ENCODE measurements at regions not wholly inside any gene's neighbourhood (a gene's known extent, or its start where the extent isn't known, plus 50 kb on each side); places are given as distances from the start of the nearest gene placed in this dataset.

DNA sequence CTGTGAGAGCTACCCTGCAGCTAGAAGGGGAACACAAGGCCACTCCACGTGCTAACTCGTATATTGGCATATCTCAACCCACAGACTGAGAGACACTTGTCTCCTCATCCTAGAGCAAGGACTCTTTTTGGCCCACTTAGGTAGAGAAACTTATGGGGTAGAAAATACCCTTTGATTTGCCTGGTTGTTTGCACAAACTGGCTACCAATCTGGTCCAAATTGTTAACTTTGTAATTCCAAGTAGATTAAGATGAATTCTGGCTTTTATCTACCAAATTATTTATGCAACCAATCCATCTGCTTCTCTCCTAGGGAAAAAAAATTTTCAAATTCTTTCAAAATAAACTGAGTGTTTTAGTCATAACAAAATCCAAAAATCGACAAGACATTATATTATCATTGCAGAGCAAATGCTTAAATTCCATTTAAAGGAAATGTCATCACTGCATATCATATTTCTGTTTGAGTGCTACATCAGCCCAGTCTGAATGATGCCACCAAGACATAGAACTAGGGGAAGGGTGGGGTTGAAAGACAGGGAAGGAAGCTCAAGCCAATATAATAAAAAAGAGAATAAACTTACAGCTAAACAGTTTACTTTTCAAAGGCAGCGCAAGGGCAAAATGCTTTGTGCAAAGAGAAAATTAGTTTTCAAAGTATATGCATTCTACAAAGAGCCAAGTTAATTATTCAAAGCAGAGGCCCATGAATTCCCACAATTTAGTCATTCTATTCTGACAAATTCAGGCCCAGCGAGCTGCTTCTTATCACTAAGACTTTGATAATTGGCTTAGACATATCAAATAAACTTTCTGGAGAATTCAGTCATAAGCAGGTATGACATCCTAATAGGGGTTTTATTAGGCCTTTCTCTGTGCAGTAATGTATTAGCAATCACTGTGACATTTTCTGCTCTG lies 198.0 kb downstream of the CAAP1 start:
- TF ChIP-seq, protein P1, sequence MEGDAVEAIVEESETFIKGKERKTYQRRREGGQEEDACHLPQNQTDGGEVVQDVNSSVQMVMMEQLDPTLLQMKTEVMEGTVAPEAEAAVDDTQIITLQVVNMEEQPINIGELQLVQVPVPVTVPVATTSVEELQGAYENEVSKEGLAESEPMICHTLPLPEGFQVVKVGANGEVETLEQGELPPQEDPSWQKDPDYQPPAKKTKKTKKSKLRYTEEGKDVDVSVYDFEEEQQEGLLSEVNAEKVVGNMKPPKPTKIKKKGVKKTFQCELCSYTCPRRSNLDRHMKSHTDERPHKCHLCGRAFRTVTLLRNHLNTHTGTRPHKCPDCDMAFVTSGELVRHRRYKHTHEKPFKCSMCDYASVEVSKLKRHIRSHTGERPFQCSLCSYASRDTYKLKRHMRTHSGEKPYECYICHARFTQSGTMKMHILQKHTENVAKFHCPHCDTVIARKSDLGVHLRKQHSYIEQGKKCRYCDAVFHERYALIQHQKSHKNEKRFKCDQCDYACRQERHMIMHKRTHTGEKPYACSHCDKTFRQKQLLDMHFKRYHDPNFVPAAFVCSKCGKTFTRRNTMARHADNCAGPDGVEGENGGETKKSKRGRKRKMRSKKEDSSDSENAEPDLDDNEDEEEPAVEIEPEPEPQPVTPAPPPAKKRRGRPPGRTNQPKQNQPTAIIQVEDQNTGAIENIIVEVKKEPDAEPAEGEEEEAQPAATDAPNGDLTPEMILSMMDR (IDR thresholded peaks at IDR 0.05), result no peak

DNA sequence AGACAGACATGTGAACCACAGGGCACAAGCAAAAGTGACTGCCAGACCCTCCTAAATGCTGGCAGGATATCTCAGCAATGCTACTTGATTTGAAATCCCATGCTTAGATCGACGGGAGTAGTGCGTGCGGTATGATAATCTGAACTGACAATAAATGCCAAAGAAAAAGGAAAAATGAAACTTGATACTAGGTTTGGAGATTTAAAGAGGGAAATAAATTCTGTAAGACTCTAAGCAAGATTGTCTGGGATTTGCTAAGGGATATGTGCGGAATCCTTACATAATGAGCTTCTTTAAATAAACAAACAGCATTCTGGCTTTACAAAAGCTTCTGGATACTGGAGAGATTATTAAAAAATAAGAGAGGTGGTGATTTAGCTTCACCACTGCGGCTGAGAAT lies 203.6 kb downstream of the CAAP1 start:
- TF ChIP-seq, protein P1 (IDR thresholded peaks at IDR 0.05), result no peak

DNA sequence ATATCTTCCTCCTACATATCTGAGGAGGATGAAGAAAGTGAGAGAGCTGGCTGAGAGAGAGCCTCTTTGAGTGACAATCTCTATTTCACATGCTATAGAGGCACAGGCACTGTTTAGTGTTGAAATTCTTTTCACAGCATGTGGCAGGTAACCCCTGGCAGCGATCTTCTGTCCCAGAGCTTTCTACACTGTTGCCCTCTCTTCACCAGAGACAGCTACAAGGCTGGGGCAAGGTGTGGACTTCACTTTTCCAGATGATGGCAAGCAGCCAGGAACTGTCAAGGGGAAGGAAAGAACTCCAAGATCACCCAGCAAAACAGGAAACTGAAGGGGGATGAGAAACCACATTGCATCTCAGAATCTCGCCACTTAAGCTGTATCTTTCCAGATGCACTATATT lies 205.2 kb downstream of the CAAP1 start:
- TF ChIP-seq, protein P1 (IDR thresholded peaks at IDR 0.05), result no peak

DNA sequence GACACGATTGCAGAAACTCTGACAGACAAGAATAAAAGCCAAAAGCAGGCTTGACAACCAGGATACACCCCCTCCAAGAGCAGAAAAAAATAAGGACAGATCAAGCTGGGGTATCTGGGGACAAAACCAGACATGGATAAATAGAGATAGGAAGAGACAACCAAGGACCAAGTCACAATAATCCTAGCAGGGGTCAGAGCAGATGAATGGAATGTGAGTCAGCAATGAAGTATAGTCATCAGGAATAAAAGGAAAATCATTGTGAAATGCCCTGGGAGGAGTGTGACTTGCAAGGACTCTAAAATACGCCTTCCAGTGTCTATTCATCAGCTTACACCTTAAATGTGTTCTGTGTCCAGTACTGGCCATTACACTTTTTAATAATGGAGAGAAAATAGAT lies 206.8 kb downstream of the CAAP1 start:
- TF ChIP-seq, protein P1 (IDR thresholded peaks at IDR 0.05), result no peak

DNA sequence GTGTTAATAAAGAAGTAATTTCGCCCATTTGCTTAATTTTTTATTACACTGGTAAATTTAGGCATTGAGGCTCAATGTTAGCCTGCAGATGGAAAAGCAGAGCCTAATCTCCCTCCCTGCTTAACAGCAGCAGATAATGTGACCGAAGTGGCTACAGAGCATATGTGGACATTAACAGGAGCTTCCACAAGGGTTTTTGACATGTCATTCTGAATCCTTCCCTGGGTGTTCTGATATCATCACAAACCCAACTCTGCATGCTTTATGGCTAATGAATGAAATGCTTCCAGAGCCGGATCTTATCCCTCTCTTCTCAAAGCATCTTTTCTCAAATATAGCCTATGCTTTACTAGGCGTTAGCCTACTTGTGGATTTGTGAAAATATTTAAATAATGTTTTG lies 208.6 kb downstream of the CAAP1 start:
- TF ChIP-seq, protein P1 (IDR thresholded peaks at IDR 0.05), result no peak

DNA sequence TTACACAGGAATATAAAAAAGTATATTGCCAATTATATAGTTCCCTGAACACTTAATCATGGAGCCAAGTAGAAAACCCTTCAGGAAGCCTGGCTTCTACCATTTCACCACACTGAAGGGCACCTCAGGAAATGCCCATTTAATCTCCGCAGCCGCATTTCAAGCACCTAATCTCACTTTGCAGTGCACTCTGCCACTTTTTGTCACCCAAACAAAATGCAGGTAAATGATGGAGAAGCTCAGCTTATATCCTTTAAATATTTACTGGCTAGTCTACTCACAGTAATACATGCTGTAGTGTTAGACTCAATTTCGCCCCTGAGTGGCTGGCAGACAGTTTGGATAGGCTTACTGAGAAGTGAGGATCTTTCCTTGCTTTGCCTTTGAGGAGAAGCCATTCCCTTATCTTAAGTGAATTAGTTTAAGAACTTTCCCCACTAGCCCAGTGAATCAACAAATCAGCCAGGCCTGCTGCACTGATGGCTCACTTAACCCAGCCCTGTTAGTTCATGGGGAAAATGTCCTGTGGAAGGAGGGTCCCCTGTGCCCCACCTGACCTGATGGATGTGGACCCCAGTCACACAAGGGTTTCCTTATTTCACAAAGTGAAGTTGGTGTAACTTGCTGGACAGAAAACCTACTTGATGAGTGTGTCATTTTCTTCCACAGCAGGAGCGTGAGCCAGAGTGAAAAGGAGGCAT lies 209.7 kb downstream of the CAAP1 start:
- TF ChIP-seq, protein P1 (IDR thresholded peaks at IDR 0.05), result no peak

DNA sequence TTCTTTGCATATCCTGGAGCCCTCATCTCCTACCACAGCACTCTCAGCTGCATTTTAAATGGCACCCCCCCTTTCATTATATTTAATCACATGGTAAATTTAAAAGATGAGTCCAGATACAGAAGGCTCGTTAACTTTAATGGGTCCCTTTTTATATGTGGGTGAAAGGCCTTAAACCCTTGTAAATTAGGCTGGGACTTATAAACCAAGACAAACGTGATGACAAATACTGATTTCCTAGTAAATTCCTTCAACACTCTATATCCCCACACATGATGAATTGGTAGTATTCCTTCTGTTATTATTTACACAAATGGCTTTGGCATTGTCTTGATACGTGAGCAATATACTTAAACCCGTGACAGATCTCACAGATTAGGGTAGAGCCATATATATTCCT lies 210.6 kb downstream of the CAAP1 start:
- TF ChIP-seq, protein P1 (IDR thresholded peaks at IDR 0.05), result no peak
